Coronary artery (tissue), 2 donors: ENCODE measurements at regions not wholly inside any gene's neighbourhood (a gene's known extent, or its start where the extent isn't known, plus 50 kb on each side); places are given as distances from the start of the nearest gene placed in this dataset.

Source experiments
- DNase-seq: peaks from one replicate; pipeline ENCODE4 v3.0.0-alpha.2; 2017; ENCODE audit warnings: low spot score
- H3K27ac ChIP-seq, 2 donors: fragments of 200-600 bp; sonication (generic); one replicate each; pipeline ENCODE4 v1.5.1; 2016 to 2019
- H3K4me3 ChIP-seq: fragments of 200-600 bp; sonication (generic); 2 replicates; pipeline ENCODE4 v1.5.1; 2016; ENCODE audit warnings: mild to moderate bottlenecking, moderate library complexity
- TF ChIP-seq, protein P1 (sequence below): fragments of 200-600 bp; sonication (generic); IDR thresholded peaks from one replicate; pipeline ENCODE4 v1.5.1; 2019; ENCODE audit warnings: antibody characterized with exemption

- TF ChIP-seq, protein P1, sequence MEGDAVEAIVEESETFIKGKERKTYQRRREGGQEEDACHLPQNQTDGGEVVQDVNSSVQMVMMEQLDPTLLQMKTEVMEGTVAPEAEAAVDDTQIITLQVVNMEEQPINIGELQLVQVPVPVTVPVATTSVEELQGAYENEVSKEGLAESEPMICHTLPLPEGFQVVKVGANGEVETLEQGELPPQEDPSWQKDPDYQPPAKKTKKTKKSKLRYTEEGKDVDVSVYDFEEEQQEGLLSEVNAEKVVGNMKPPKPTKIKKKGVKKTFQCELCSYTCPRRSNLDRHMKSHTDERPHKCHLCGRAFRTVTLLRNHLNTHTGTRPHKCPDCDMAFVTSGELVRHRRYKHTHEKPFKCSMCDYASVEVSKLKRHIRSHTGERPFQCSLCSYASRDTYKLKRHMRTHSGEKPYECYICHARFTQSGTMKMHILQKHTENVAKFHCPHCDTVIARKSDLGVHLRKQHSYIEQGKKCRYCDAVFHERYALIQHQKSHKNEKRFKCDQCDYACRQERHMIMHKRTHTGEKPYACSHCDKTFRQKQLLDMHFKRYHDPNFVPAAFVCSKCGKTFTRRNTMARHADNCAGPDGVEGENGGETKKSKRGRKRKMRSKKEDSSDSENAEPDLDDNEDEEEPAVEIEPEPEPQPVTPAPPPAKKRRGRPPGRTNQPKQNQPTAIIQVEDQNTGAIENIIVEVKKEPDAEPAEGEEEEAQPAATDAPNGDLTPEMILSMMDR: no peak
- DNase-seq: no peak
- Histone ChIP-seq H3K27ac (no peak overlapping the region), H3K4me3 (no peak overlapping the region)
These were observed 540.2 kb downstream of the NXPH1 start for GRCh38 chr7:8973601-8974000.

DNA sequence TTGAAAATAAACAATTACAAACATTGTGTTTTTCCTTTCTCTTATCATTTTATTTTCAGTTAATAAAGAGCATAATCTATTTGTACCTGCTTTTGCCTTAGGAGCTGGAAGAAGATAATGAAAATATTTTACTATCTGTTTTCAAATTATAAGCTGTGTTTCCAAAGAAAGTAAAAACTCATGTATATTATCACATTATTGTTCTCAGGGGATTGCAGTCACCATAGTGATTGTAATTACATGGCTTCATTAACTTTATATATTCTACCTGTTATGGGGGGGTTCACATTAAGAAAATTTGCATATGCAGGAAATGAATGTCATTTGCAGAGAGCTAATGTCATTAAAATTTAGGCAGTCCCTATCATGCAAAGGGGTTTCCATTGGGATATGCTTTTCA, 542.3 kb downstream of the NXPH1 start:
- DNase-seq: no peak
- Histone ChIP-seq H3K4me3 (no peak overlapping the region), H3K27ac (no peak overlapping the region)
- TF ChIP-seq, protein P1: no peak

DNA sequence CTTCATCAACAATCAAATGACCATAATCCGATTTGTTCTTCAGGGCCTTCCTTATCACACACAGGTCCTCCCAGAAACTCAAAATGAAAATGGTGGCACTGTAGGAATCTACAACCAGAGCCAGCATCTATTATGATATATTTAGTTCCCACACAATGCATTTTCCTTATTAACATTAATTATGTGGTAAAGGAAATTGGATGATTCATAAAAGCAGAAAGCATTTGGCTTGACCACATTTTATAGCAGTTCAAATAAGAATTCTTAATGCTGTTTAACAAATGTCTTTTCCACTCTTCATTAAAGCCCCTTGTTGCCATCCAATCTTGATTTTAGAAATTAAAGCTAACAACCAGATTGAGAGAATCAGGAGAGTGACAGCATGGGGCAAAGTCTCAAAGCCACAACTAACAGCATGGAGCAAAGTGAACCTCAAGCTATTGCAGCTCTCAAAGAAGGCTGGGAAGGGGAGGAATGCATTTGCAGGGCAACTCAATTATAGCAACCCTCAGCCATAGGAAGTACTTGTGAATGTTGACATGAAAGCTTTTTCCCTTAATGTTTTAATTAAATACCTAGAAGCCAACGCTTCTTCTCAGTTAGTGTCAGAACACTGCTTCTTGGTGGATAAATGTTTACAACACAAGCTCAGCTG, 549.1 kb downstream of the NXPH1 start:
- TF ChIP-seq, protein P1: no peak
- no peak for DNase-seq
- Histone ChIP-seq H3K4me3 (no peak overlapping the region), H3K27ac (no peak overlapping the region)

DNA sequence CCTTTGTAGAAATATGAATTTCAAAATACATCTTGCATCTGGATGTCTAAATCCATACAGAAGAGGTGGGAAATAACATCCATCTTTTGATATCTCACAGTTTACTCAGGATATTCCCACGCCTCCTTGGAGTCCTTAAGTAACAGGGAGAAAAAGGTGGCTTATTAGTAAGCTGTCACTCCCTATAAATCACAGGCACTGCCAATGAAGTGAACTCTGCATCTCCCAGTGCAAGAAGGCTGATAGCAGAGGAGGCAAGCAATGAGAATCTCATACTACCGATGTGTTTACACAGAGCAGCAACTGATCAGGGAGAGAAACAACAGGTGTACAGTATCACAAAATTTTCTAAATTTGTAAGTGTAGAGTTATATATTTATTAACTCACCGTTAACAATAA, 551.8 kb downstream of the NXPH1 start:
- no peak overlapping the region for H3K4me3 ChIP-seq
- TF ChIP-seq, protein P1: no peak
- no peak for DNase-seq
- H3K27ac ChIP-seq: no peak overlapping the region

GRCh38 chr7:8988267-8988666, 554.9 kb downstream of the NXPH1 start:
- no peak for DNase-seq
- TF ChIP-seq, protein P1: no peak
- Histone ChIP-seq H3K4me3 (no peak overlapping the region), H3K27ac (no peak overlapping the region)

GRCh38 chr7:8991159-8991558, 557.8 kb downstream of the NXPH1 start:
- TF ChIP-seq, protein P1: no peak
- Histone ChIP-seq H3K4me3 (no peak overlapping the region), H3K27ac (no peak overlapping the region)
- DNase-seq: no peak

DNA sequence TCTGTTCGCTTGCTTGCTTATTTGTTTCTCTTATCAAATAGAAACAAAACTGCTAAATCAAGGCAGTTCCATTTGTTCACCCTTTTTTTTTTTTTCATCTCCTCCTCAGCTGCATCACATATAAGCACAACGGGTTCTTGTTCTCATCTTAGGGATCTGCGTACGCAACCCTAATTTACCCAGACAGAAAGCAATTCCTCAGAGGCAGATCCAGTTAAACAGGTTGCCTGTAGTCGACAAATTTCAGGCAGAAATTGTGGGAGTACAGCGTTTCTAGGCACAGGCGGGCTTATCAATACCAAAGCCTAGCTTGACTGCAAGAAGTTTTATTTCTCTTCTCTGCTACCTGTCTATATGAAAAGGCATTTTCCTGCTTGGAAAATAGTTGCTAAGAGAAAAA, 565.4 kb downstream of the NXPH1 start:
- TF ChIP-seq, protein P1: no peak
- no peak for DNase-seq
- H3K27ac ChIP-seq: no peak overlapping the region
- H3K4me3 ChIP-seq: no peak overlapping the region
